ENCODE measurements at regions not wholly inside any gene's neighbourhood (a gene's known extent, or its start where the extent isn't known, plus 50 kb on each side); places are given as distances from the start of the nearest gene placed in this dataset.

DNA sequence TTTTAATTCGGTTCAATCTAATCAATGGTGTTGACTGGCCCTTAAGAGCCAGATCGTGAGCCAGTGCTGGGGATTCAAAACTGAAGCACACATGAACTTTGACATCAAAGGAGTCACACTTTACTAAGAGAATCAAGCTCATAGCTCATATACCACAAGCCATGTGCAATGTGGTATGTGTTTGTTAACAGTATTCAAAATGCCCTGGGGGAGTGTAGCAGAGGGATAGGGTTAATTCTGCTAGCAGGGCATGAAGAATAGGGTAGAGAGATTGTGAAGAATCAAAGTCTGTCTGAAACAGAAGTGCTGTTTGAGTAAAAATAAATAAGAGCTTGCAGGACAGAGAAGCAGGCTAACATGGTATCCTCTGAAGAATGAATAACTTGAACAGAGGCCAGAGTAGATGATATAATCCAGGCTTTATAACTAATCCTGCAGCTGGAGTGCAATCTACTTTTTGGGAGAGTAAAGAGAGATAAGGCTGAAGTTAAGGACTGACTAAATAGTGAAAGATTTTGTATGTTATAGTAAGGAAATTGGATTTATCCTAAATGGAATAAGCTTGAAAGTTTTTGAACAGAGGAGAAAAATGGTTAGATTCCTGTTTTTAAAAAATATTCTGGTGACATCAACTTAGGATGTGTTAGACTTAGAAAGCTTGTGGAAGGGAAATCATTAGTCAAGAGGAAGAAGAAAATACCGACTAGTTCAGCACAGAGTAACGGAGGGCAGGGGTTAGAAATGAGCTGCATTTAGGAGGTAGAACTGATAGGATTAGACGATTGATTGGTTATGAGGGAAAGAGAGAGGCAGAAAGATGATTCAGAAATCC is 292.0 kb downstream of the NFKBIZ start:
- Histone ChIP-seq H3K4me3 (replicated peaks in 1 of 3; ENCODE audit: insufficient read depth in 1 of 3, low read depth in 1 of 3, low read length in 3 of 3) (no peak overlapping the region), H2AFZ (ENCODE audit: low read depth, low read length) (peak overlapping the region; percentile 88), H3K79me2 (ENCODE audit: control insufficient read depth, insufficient read depth, low read length) (no peaks in the 10 kb centered on the region), H3K4me1 (ENCODE audit: control insufficient read depth, extremely low read depth, insufficient read depth, low read length) (peaks cover 20% of the 10 kb centered on the region), H3K9me3 (replicated peaks; ENCODE audit: control insufficient read depth, insufficient read depth, low read length) (no peaks in the 10 kb centered on the region), H3K27me3 (ENCODE audit: control insufficient read depth in 2 of 2, insufficient read depth in 2 of 2, low read length in 2 of 2) (no peaks in the 10 kb centered on the region), H3K36me3 (ENCODE audit: control insufficient read depth in 2 of 2, extremely low read depth in 1 of 2, insufficient read depth in 2 of 2, low read length in 2 of 2) (no peaks in the 10 kb centered on the region), H3K27ac (ENCODE audit: insufficient read depth, low read depth, low read length) (peak overlapping the region; percentile 62), H4K20me1 (replicated peaks; ENCODE audit: control insufficient read depth, extremely low read depth, insufficient read depth, low read length) (no peaks in the 10 kb centered on the region), H3K9ac (replicated peaks; ENCODE audit: extremely low read depth, insufficient read depth, low read length) (peak overlapping the region; percentile 34), H3K4me2 (ENCODE audit: insufficient read depth, low read length) (peak overlapping the region; percentile 73), H3K9me1 (replicated peaks; ENCODE audit: control insufficient read depth, extremely low read depth, insufficient read depth, low read length) (no peaks in the 10 kb centered on the region)
- peak; percentile 35 for TF ChIP-seq FOS (IDR thresholded peaks at IDR 0.05; ENCODE audit: borderline replicate concordance, insufficient read depth, low read length)
- TF ChIP-seq MYC (IDR thresholded peaks at IDR 0.05; ENCODE audit: low read depth, low read length), result no peak
- DNase-seq (ENCODE audit: low read depth, low spot score) (peak; percentile 76), FAIRE-seq (peak; percentile 58)
- CTCF ChIA-PET, result interaction anchor here (1.1 to 3.4 kb wide), 6 partner anchors 11 to 134 kb away, joined by 3 to 18 read pairs (median 4); no protein-coding TSS in a partner anchor
- BruUV-seq (replicated peaks), result no TSS peak
- intact Hi-C loops (cut with micrococcal nuclease) (no loop called here), dilution Hi-C loops (cut with MboI; ENCODE audit: extremely low pct_ligation_motif_present, low sequenced_read_pairs) (no loop called here)
- POLR2A ChIA-PET, result interaction anchor here (1.1 to 1.2 kb wide), 2 partner anchors 292 kb away, joined by 4 to 6 read pairs; partner anchors contain the start of gene NFKBIZ

DNA sequence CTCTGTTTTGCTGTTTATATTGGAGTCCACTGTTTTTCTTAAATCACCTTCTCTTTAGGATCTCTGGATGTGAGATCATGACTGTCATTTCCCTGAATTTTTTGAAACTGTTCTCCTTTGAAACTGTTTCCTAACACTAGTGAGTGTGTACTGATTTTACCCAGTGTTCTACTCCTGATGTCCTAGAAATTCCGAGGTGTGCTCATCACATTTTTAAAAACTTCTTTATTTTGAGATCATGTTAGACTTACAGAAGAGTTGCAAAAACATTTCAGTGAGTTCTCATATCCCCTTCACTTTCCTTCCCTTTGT is 292.6 kb downstream of the NFKBIZ start:
- dilution Hi-C loops (cut with MboI; ENCODE audit: extremely low pct_ligation_motif_present, low sequenced_read_pairs), result no loop called here

More for the DNA sequence above, 292.6 kb downstream of the NFKBIZ start:
- peak overlapping the region; percentile 34 for H3K9ac ChIP-seq (replicated peaks; ENCODE audit: extremely low read depth, insufficient read depth, low read length)
- H3K4me3 ChIP-seq (replicated peaks in 1 of 3; ENCODE audit: insufficient read depth in 1 of 3, low read depth in 1 of 3, low read length in 3 of 3), result peak overlapping the region in 1 of 3 experiments; percentile 1
- H3K27ac ChIP-seq (ENCODE audit: insufficient read depth, low read depth, low read length), result peak overlapping the region; percentile 62
- intact Hi-C loops (cut with micrococcal nuclease), result loop anchor here (1.0 kb wide), 2 partner anchors 12 to 38 kb away; no protein-coding TSS in a partner anchor
- H4K20me1 ChIP-seq (replicated peaks; ENCODE audit: control insufficient read depth, extremely low read depth, insufficient read depth, low read length), result no peaks in the 10 kb centered on the region
- ChIA-PET CTCF (interaction anchor here (1.1 to 3.4 kb wide), 5 partner anchors 11 to 135 kb away, joined by 3 to 18 read pairs (median 4); no protein-coding TSS in a partner anchor), POLR2A (interaction anchor here (1.2 kb wide), 1 partner anchor 292 kb away, joined by 4 read pairs; the partner anchor contains the start of gene NFKBIZ)
- FAIRE-seq (peak; percentile 8), DNase-seq (ENCODE audit: low read depth, low spot score) (no peak)
- H3K36me3 ChIP-seq (ENCODE audit: control insufficient read depth in 2 of 2, extremely low read depth in 1 of 2, insufficient read depth in 2 of 2, low read length in 2 of 2), result no peaks in the 10 kb centered on the region
- H3K4me1 ChIP-seq (ENCODE audit: control insufficient read depth, extremely low read depth, insufficient read depth, low read length), result peaks cover 20% of the 10 kb centered on the region
- no TSS peak for BruUV-seq (replicated peaks)
- H3K4me2 ChIP-seq (ENCODE audit: insufficient read depth, low read length), result peak overlapping the region; percentile 73
- H3K9me1 ChIP-seq (replicated peaks; ENCODE audit: control insufficient read depth, extremely low read depth, insufficient read depth, low read length), result no peaks in the 10 kb centered on the region
- TF ChIP-seq FOS (IDR thresholded peaks at IDR 0.05; ENCODE audit: borderline replicate concordance, insufficient read depth, low read length) (no peak), JUN (IDR thresholded peaks at IDR 0.05; ENCODE audit: borderline replicate concordance, insufficient read depth, insufficient read length, low read depth) (no peak), POLR2AphosphoS5 (IDR thresholded peaks at IDR 0.05; ENCODE audit: insufficient read depth, low read depth, low read length) (no peak), EZH2 (IDR thresholded peaks at IDR 0.05; ENCODE audit: borderline replicate concordance, low read depth, low read length, severe bottlenecking) (no peak), GATA2 (IDR thresholded peaks at IDR 0.05; ENCODE audit: insufficient read depth, insufficient read length, low read depth, low read length) (no peak), MYC (IDR thresholded peaks at IDR 0.05; ENCODE audit: low read depth, low read length) (no peak), POLR2A (IDR thresholded peaks at IDR 0.05; ENCODE audit: low read depth, low read length) (no peak)
- TF ChIP-seq, protein P1, sequence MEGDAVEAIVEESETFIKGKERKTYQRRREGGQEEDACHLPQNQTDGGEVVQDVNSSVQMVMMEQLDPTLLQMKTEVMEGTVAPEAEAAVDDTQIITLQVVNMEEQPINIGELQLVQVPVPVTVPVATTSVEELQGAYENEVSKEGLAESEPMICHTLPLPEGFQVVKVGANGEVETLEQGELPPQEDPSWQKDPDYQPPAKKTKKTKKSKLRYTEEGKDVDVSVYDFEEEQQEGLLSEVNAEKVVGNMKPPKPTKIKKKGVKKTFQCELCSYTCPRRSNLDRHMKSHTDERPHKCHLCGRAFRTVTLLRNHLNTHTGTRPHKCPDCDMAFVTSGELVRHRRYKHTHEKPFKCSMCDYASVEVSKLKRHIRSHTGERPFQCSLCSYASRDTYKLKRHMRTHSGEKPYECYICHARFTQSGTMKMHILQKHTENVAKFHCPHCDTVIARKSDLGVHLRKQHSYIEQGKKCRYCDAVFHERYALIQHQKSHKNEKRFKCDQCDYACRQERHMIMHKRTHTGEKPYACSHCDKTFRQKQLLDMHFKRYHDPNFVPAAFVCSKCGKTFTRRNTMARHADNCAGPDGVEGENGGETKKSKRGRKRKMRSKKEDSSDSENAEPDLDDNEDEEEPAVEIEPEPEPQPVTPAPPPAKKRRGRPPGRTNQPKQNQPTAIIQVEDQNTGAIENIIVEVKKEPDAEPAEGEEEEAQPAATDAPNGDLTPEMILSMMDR (IDR thresholded peaks at IDR 0.05; ENCODE audit: extremely low read depth in 1 of 2, insufficient read depth in 1 of 2, low read depth in 1 of 2, low read length in 2 of 2), result no peak
- TF ChIP-seq, protein P2, sequence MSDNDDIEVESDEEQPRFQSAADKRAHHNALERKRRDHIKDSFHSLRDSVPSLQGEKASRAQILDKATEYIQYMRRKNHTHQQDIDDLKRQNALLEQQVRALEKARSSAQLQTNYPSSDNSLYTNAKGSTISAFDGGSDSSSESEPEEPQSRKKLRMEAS (IDR thresholded peaks at IDR 0.05; ENCODE audit: insufficient read depth, insufficient read length), result no peak
- no peaks in the 10 kb centered on the region for H3K9me3 ChIP-seq (replicated peaks; ENCODE audit: control insufficient read depth, insufficient read depth, low read length)
- H2AFZ ChIP-seq (ENCODE audit: low read depth, low read length), result peak overlapping the region; percentile 88
- no peaks in the 10 kb centered on the region for H3K27me3 ChIP-seq (ENCODE audit: control insufficient read depth in 2 of 2, insufficient read depth in 2 of 2, low read length in 2 of 2)
- no peaks in the 10 kb centered on the region for H3K79me2 ChIP-seq (ENCODE audit: control insufficient read depth, insufficient read depth, low read length)
